ENCODE measurements at regions not wholly inside any gene's neighbourhood (a gene's known extent, or its start where the extent isn't known, plus 50 kb on each side); places are given as distances from the start of the nearest gene placed in this dataset.

GRCh38 chr20:39943336-39943735, 745.7 kb downstream of the MAFB start:
- POLR2A ChIA-PET: no interaction called here
- Histone ChIP-seq H4K20me1 (replicated peaks; ENCODE audit: control insufficient read depth, extremely low read depth, insufficient read depth, low read length) (no peaks in the 10 kb centered on the region), H3K4me1 (ENCODE audit: control insufficient read depth, extremely low read depth, insufficient read depth, low read length) (no peaks in the 10 kb centered on the region), H3K4me2 (ENCODE audit: insufficient read depth, low read length) (no peak overlapping the region), H2AFZ (ENCODE audit: low read depth, low read length) (no peak overlapping the region), H3K9ac (replicated peaks; ENCODE audit: extremely low read depth, insufficient read depth, low read length) (no peak overlapping the region), H3K36me3 (ENCODE audit: control insufficient read depth in 2 of 2, extremely low read depth in 1 of 2, insufficient read depth in 2 of 2, low read length in 2 of 2) (no peaks in the 10 kb centered on the region), H3K9me3 (replicated peaks; ENCODE audit: control insufficient read depth, insufficient read depth, low read length) (no peaks in the 10 kb centered on the region), H3K4me3 (replicated peaks in 1 of 3; ENCODE audit: insufficient read depth in 1 of 3, low read depth in 1 of 3, low read length in 3 of 3) (no peak overlapping the region), H3K27ac (ENCODE audit: insufficient read depth, low read depth, low read length) (no peak overlapping the region), H3K27me3 (ENCODE audit: control insufficient read depth in 2 of 2, insufficient read depth in 2 of 2, low read length in 2 of 2) (no peaks in the 10 kb centered on the region), H3K9me1 (replicated peaks; ENCODE audit: control insufficient read depth, extremely low read depth, insufficient read depth, low read length) (no peaks in the 10 kb centered on the region), H3K79me2 (ENCODE audit: control insufficient read depth, insufficient read depth, low read length) (no peaks in the 10 kb centered on the region)
- no TSS peak for BruUV-seq (replicated peaks)
- DNase-seq (ENCODE audit: low read depth, low spot score) (no peak), FAIRE-seq (no peak)
- intact Hi-C loops (cut with micrococcal nuclease): no loop called here
- CTCF ChIA-PET: no interaction called here
- TF ChIP-seq POLR2A (IDR thresholded peaks at IDR 0.05; ENCODE audit: low read depth, low read length) (no peak), FOS (IDR thresholded peaks at IDR 0.05; ENCODE audit: borderline replicate concordance, insufficient read depth, low read length) (no peak), JUN (IDR thresholded peaks at IDR 0.05; ENCODE audit: borderline replicate concordance, insufficient read depth, insufficient read length, low read depth) (no peak), POLR2AphosphoS5 (IDR thresholded peaks at IDR 0.05; ENCODE audit: insufficient read depth, low read depth, low read length) (no peak), EZH2 (IDR thresholded peaks at IDR 0.05; ENCODE audit: borderline replicate concordance, low read depth, low read length, severe bottlenecking) (no peak), MYC (IDR thresholded peaks at IDR 0.05; ENCODE audit: low read depth, low read length) (no peak), MAX (IDR thresholded peaks at IDR 0.05; ENCODE audit: insufficient read depth, insufficient read length) (no peak)
- dilution Hi-C loops (cut with MboI; ENCODE audit: extremely low pct_ligation_motif_present, low sequenced_read_pairs): no loop called here

GRCh38 chr20:39941245-39941644, 747.8 kb downstream of the MAFB start:
- no peaks in the 10 kb centered on the region for H3K9me3 ChIP-seq (replicated peaks; ENCODE audit: control insufficient read depth, insufficient read depth, low read length)
- ChIA-PET POLR2A (no interaction called here), CTCF (no interaction called here)
- H3K36me3 ChIP-seq (ENCODE audit: control insufficient read depth in 2 of 2, extremely low read depth in 1 of 2, insufficient read depth in 2 of 2, low read length in 2 of 2): no peaks in the 10 kb centered on the region
- intact Hi-C loops (cut with micrococcal nuclease) (no loop called here), dilution Hi-C loops (cut with MboI; ENCODE audit: extremely low pct_ligation_motif_present, low sequenced_read_pairs) (no loop called here)
- DNase-seq (ENCODE audit: low read depth, low spot score): no peak
- no peaks in the 10 kb centered on the region for H3K9me1 ChIP-seq (replicated peaks; ENCODE audit: control insufficient read depth, extremely low read depth, insufficient read depth, low read length)
- no peaks in the 10 kb centered on the region for H4K20me1 ChIP-seq (replicated peaks; ENCODE audit: control insufficient read depth, extremely low read depth, insufficient read depth, low read length)
- no peaks in the 10 kb centered on the region for H3K79me2 ChIP-seq (ENCODE audit: control insufficient read depth, insufficient read depth, low read length)
- H3K27ac ChIP-seq (ENCODE audit: insufficient read depth, low read depth, low read length): no peak overlapping the region
- H3K9ac ChIP-seq (replicated peaks; ENCODE audit: extremely low read depth, insufficient read depth, low read length): no peak overlapping the region
- no TSS peak for BruUV-seq (replicated peaks)
- H3K27me3 ChIP-seq (ENCODE audit: control insufficient read depth in 2 of 2, insufficient read depth in 2 of 2, low read length in 2 of 2): no peaks in the 10 kb centered on the region
- H2AFZ ChIP-seq (ENCODE audit: low read depth, low read length): no peak overlapping the region
- H3K4me3 ChIP-seq (replicated peaks in 1 of 3; ENCODE audit: insufficient read depth in 1 of 3, low read depth in 1 of 3, low read length in 3 of 3): no peak overlapping the region
- no peaks in the 10 kb centered on the region for H3K4me1 ChIP-seq (ENCODE audit: control insufficient read depth, extremely low read depth, insufficient read depth, low read length)
- no peak for FAIRE-seq
- TF ChIP-seq POLR2AphosphoS5 (IDR thresholded peaks at IDR 0.05; ENCODE audit: insufficient read depth, low read depth, low read length) (no peak), MYC (IDR thresholded peaks at IDR 0.05; ENCODE audit: low read depth, low read length) (no peak), FOS (IDR thresholded peaks at IDR 0.05; ENCODE audit: borderline replicate concordance, insufficient read depth, low read length) (no peak), MAX (IDR thresholded peaks at IDR 0.05; ENCODE audit: insufficient read depth, insufficient read length) (no peak), EZH2 (IDR thresholded peaks at IDR 0.05; ENCODE audit: borderline replicate concordance, low read depth, low read length, severe bottlenecking) (no peak), POLR2A (IDR thresholded peaks at IDR 0.05; ENCODE audit: low read depth, low read length) (no peak), GATA2 (IDR thresholded peaks at IDR 0.05; ENCODE audit: insufficient read depth, insufficient read length, low read depth, low read length) (no peak), JUN (IDR thresholded peaks at IDR 0.05; ENCODE audit: borderline replicate concordance, insufficient read depth, insufficient read length, low read depth) (no peak), CTCF (IDR thresholded peaks at IDR 0.05; ENCODE audit: extremely low read depth in 1 of 2, insufficient read depth in 1 of 2, low read depth in 1 of 2, low read length in 2 of 2) (no peak)
- no peak overlapping the region for H3K4me2 ChIP-seq (ENCODE audit: insufficient read depth, low read length)
